MCF 10A (cell line): ENCODE measurements at regions not wholly inside any gene's neighbourhood (a gene's known extent, or its start where the extent isn't known, plus 50 kb on each side); places are given as distances from the start of the nearest gene placed in this dataset.

Experiments used
- BruUV-seq: library from RNA; stranded (reverse); fragments of 400-500 nt; replicated peaks from 2 replicates; lab custom pipeline; 2021; lab: Mats Ljungman, UMichigan
- CTCF ChIA-PET: fragments of 300-600 bp; sonication (Branson Sonifier 250); formaldehyde crosslinking; extraction: SDS; loops from one replicate; lab custom pipeline; 2021; ENCODE audit warnings: antibody characterized with exemption, inconsistent platforms; lab: Yijun Ruan, JAX
- POLR2A ChIA-PET: fragments of 300-600, 350-650 bp; sonication (Branson Sonifier 250); formaldehyde crosslinking; extraction: SDS; loops from one replicate; lab custom pipeline; 2020; ENCODE audit warnings: antibody characterized with exemption, inconsistent platforms; lab: Yijun Ruan, JAX
- DNase-seq: peaks from one replicate; pipeline ENCODE4 v3.0.0-alpha.2; 2018; ENCODE audit not compliant: unreplicated experiment
- H3K27ac Mint-ChIP-seq: one replicate; pipeline ENCODE4 v1.8.0; 2022; ENCODE audit warnings: mild to moderate bottlenecking, low read depth, mixed read lengths; ENCODE audit not compliant: unreplicated experiment
- H3K27me3 Mint-ChIP-seq: one replicate; pipeline ENCODE4 v1.8.0; 2022; ENCODE audit warnings: mixed read lengths; ENCODE audit not compliant: insufficient read depth, unreplicated experiment
- H3K36me3 Mint-ChIP-seq: one replicate; pipeline ENCODE4 v1.8.0; 2022; ENCODE audit warnings: mild to moderate bottlenecking, moderate library complexity, mixed read lengths; ENCODE audit not compliant: insufficient read depth, unreplicated experiment
- H3K4me1 Mint-ChIP-seq: one replicate; pipeline ENCODE4 v1.8.0; 2022; ENCODE audit warnings: mixed read lengths; ENCODE audit not compliant: insufficient read depth, unreplicated experiment
- H3K4me3 Mint-ChIP-seq: one replicate; pipeline ENCODE4 v1.8.0; 2022; ENCODE audit warnings: mild to moderate bottlenecking, moderate library complexity, mixed read lengths; ENCODE audit not compliant: unreplicated experiment
- H3K9me3 Mint-ChIP-seq: one replicate; pipeline ENCODE4 v1.8.0; 2022; ENCODE audit warnings: mixed read lengths; ENCODE audit not compliant: unreplicated experiment
- CTCF ChIP-seq: fragments of 200-600 bp; IDR thresholded peaks from one replicate; pipeline ENCODE4 v1.8.0; 2022; ENCODE audit warnings: antibody characterized with exemption, mild to moderate bottlenecking; ENCODE audit not compliant: unreplicated experiment
- intact Hi-C: fragments of 100-400 bp; cut with micrococcal nuclease; formaldehyde crosslinking; loops from 2 replicates; pipeline ENCODE4 v1.14.1; 2022

GRCh38 chr2:22518641-22519040, 866.3 kb upstream of the KLHL29 start:
- no peaks in the 10 kb centered on the region for H3K36me3 Mint-ChIP-seq
- ChIA-PET POLR2A (no interaction called here), CTCF (interaction anchor here (0.6 kb wide), 1 partner anchor 813 kb away, joined by 5 read pairs; no protein-coding TSS in a partner anchor)
- H3K27me3 Mint-ChIP-seq = no peaks in the 10 kb centered on the region
- H3K4me1 Mint-ChIP-seq = no peaks in the 10 kb centered on the region
- no peak overlapping the region for H3K27ac Mint-ChIP-seq
- TF ChIP-seq CTCF = no peak
- no peak overlapping the region for H3K4me3 Mint-ChIP-seq
- DNase-seq = no peak
- intact Hi-C loops = no loop called here
- H3K9me3 Mint-ChIP-seq = peaks cover 1% of the 10 kb centered on the region
- BruUV-seq = no TSS peak

GRCh38 chr2:22520369-22521288, 864.4 kb upstream of the KLHL29 start:
- no peak for DNase-seq
- Mint-ChIP-seq H3K4me3 (no peak overlapping the region), H3K27me3 (no peaks in the 10 kb centered on the region), H3K4me1 (no peaks in the 10 kb centered on the region), H3K36me3 (no peaks in the 10 kb centered on the region), H3K9me3 (no peaks in the 10 kb centered on the region), H3K27ac (no peak overlapping the region)
- no peak for TF ChIP-seq CTCF
- ChIA-PET POLR2A (no interaction called here), CTCF (interaction anchor here (0.7 kb wide), 1 partner anchor 402 kb away, joined by 3 read pairs; no protein-coding TSS in a partner anchor)
- intact Hi-C loops = no loop called here
- BruUV-seq = no TSS peak

DNA sequence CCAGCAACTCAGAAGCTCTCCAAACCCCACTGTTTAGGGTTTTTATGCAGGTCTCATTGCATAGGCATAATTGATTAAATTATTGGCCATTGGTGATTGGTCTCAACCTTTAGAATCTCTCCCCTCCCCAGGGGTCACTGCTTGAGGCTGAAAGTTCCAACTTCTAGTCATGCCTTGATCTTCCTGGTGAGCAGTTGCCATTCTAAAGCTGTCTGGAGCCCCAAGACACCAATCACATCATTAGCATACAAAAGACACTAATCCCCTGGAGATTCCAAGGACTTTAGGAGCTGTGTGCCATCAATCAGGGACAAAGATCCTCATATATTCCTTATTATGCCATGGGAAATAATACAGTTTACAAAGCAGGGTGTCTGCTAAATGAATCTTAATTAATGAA, 863.4 kb upstream of the KLHL29 start:
- no peaks in the 10 kb centered on the region for H3K27me3 Mint-ChIP-seq
- no peak overlapping the region for H3K27ac Mint-ChIP-seq
- peaks cover 6% of the 10 kb centered on the region for H3K9me3 Mint-ChIP-seq
- H3K4me3 Mint-ChIP-seq = no peak overlapping the region
- ChIA-PET POLR2A (no interaction called here), CTCF (no interaction called here)
- H3K4me1 Mint-ChIP-seq = no peaks in the 10 kb centered on the region
- no TSS peak for BruUV-seq
- H3K36me3 Mint-ChIP-seq = no peaks in the 10 kb centered on the region
- no peak for TF ChIP-seq CTCF
- intact Hi-C loops = no loop called here
- DNase-seq = no peak

- H3K4me1 Mint-ChIP-seq = no peaks in the 10 kb centered on the region
- peaks cover 6% of the 10 kb centered on the region for H3K9me3 Mint-ChIP-seq
- intact Hi-C loops = no loop called here
- DNase-seq = no peak
- POLR2A ChIA-PET = no interaction called here
- CTCF ChIA-PET = interaction anchor here (1.3 kb wide), 1 partner anchor 170 kb away, joined by 3 read pairs; no protein-coding TSS in a partner anchor
- H3K36me3 Mint-ChIP-seq = no peaks in the 10 kb centered on the region
- H3K27ac Mint-ChIP-seq = no peak overlapping the region
- no TSS peak for BruUV-seq
- no peak for TF ChIP-seq CTCF
- no peak overlapping the region for H3K4me3 Mint-ChIP-seq
- H3K27me3 Mint-ChIP-seq = no peaks in the 10 kb centered on the region
Observed at GRCh38 chr2:22525681-22526080, 859.3 kb upstream of the KLHL29 start.
